Stomach (tissue), 8 donors: ENCODE measurements at regions not wholly inside any gene's neighbourhood (a gene's known extent, or its start where the extent isn't known, plus 50 kb on each side); places are given as distances from the start of the nearest gene placed in this dataset.

Source experiments
- DNase-seq, 2 donors: peaks; one replicate each; pipeline versions ENCODE4 v3.0.0 to v3.0.0-alpha.2; 2013 to 2019
- H3K27ac ChIP-seq, 5 donors: fragments of 200-600 bp in 4 of 5; sonication (generic) in 4 of 5; one replicate each; pipeline ENCODE4 v1.5.1; 2013 to 2019; ENCODE audit warnings: mild to moderate bottlenecking in 1 of 5, moderate library complexity in 1 of 5
- H3K27me3 ChIP-seq, 3 donors: fragments of 200-600 bp; sonication (generic); one replicate each; pipeline ENCODE4 v1.5.1; 2017 to 2019; ENCODE audit warnings: mixed run types in 1 of 3
- H3K36me3 ChIP-seq, 4 donors: fragments of 200-600 bp; sonication (generic); 1 replicate in 3 of 4; 2 replicates in 1 of 4; pipeline ENCODE4 v1.5.1; 2016 to 2019
- H3K4me1 ChIP-seq, 4 donors: fragments of 200-600 bp; sonication (generic); one replicate each; pipeline ENCODE4 v1.5.1; 2016 to 2019
- H3K4me3 ChIP-seq, 4 donors: fragments of 200-600 bp; sonication (generic) in 3 of 4; one replicate each; pipeline ENCODE4 v1.5.1; 2016 to 2019; ENCODE audit warnings: mild to moderate bottlenecking in 1 of 4
- H3K9me3 ChIP-seq, 4 donors: fragments of 200-600 bp; sonication (generic); one replicate each; pipeline ENCODE4 v1.5.1; 2016 to 2019
- CTCF ChIP-seq, 7 experiments: fragments of 450-650 bp in 4 of 7; fragments of 200-600 bp in 3 of 7; sonication (generic) in 3 of 7; IDR thresholded peaks; one replicate each; pipeline ENCODE4 v1.5.1; 2016 to 2019; ENCODE audit warnings: antibody characterized with exemption in 7 of 7, control low read depth in 2 of 7, mild to moderate bottlenecking in 1 of 7
- EP300 ChIP-seq: sonication (generic); formaldehyde crosslinking; IDR thresholded peaks from one replicate; pipeline ENCODE4 v1.6.1; 2017; ENCODE audit warnings: antibody characterized with exemption
- POLR2A ChIP-seq, 4 donors: fragments of 450-650 bp; IDR thresholded peaks; one replicate each; pipeline ENCODE4 v1.6.1; 2016; ENCODE audit warnings: antibody characterized with exemption in 4 of 4, control low read depth in 2 of 4, mild to moderate bottlenecking in 1 of 4, moderate library complexity in 1 of 4
- POLR2AphosphoS5 ChIP-seq, 3 donors: sonication (generic); formaldehyde crosslinking; IDR thresholded peaks; one replicate each; pipeline ENCODE4 v1.6.1; 2016; ENCODE audit warnings: antibody characterized with exemption in 3 of 3
- WGBS, 5 donors: extraction: QIAGEN DNeasy Blood & Tissue Kit in 3 of 5; methylation state at CpG; one replicate each; pipeline versions ENCODE4 v1.1.5 to v1.1.7; 2013 to 2018; 5-methylcytosine and 5-hydroxymethylcytosine counted together
- intact Hi-C: fragments of 100-400 bp; cut with DNase I; formaldehyde crosslinking; loops from one replicate; pipeline ENCODE4 v1.15.1; 2023; ENCODE audit warnings: low total_unique reads
- donor health status: healthy with polysubstance abuse.
- donor health status: Bipolar disorder and iron deficiency.
- donor health status: healthy.

GRCh38 chr3:64354221-64354620 is 129.0 kb upstream of the PRICKLE2 start:
- TF ChIP-seq POLR2A (IDR thresholded peaks at IDR 0.05) (no peak), POLR2AphosphoS5 (IDR thresholded peaks at IDR 0.05) (no peak), EP300 (no peak), CTCF (IDR thresholded peaks at IDR 0.05) (no peak)
- Histone ChIP-seq H3K9me3 (no peaks in the 10 kb centered on the region), H3K36me3 (no peaks in the 10 kb centered on the region), H3K4me3 (no peak overlapping the region), H3K4me1 (peaks cover 16 to 65% (median 41%) of the 10 kb centered on the region in 4 donors), H3K27ac (peak overlapping the region in 3 of 5 donors; percentile 72 to 75 (median 75)), H3K27me3 (no peaks in the 10 kb centered on the region)
- 75 to 93% (median 87%) methylated on average over 5 of the region's 5 CpGs for WGBS, 5 donors
- intact Hi-C loops: no loop called here
- no peak for DNase-seq

- peaks cover 16 to 67% (median 42%) of the 10 kb centered on the region in 4 donors for H3K4me1 ChIP-seq
- H3K27ac ChIP-seq: peak overlapping the region in 4 of 5 donors; percentile 5 to 75 (median 65)
- H3K4me3 ChIP-seq: no peak overlapping the region
- H3K9me3 ChIP-seq: no peaks in the 10 kb centered on the region
- TF ChIP-seq CTCF (IDR thresholded peaks at IDR 0.05) (no peak), POLR2A (IDR thresholded peaks at IDR 0.05) (no peak), POLR2AphosphoS5 (IDR thresholded peaks at IDR 0.05) (no peak), EP300 (no peak)
- no peaks in the 10 kb centered on the region for H3K27me3 ChIP-seq
- peak in 1 of 2 donors; percentile 74 for DNase-seq
- 31 to 44% (median 37%) methylated on average over 6 of the region's 6 CpGs for WGBS, 5 donors
- no peaks in the 10 kb centered on the region for H3K36me3 ChIP-seq
- intact Hi-C loops: no loop called here
Observed at GRCh38 chr3:64353226-64353625, 128.0 kb upstream of the PRICKLE2 start.

- no peaks in the 10 kb centered on the region for H3K9me3 ChIP-seq
- WGBS, 5 donors: 58 to 75% (median 65%) methylated on average over 1 of the region's 1 CpG
- H3K4me1 ChIP-seq: peaks cover 16 to 67% (median 42%) of the 10 kb centered on the region in 4 donors
- no peaks in the 10 kb centered on the region for H3K36me3 ChIP-seq
- no peaks in the 10 kb centered on the region for H3K27me3 ChIP-seq
- peak overlapping the region in 4 of 5 donors; percentile 5 to 75 (median 65) for H3K27ac ChIP-seq
- intact Hi-C loops: no loop called here
- DNase-seq: no peak
- TF ChIP-seq CTCF (IDR thresholded peaks at IDR 0.05) (no peak), POLR2AphosphoS5 (IDR thresholded peaks at IDR 0.05) (peak in 1 of 3 donors; percentile 4), POLR2A (IDR thresholded peaks at IDR 0.05) (no peak)
- no peak overlapping the region for H3K4me3 ChIP-seq
Observed at GRCh38 chr3:64352639-64352992, 127.3 kb upstream of the PRICKLE2 start.

- 68 to 83% (median 79%) methylated on average over 7 of the region's 7 CpGs for WGBS, 5 donors
- H3K27me3 ChIP-seq: no peaks in the 10 kb centered on the region
- no peak overlapping the region for H3K4me3 ChIP-seq
- DNase-seq: peak; percentile 33 to 46
- H3K27ac ChIP-seq: peak overlapping the region in 4 of 5 donors; percentile 5 to 75 (median 65)
- peaks cover 16 to 67% (median 42%) of the 10 kb centered on the region in 4 donors for H3K4me1 ChIP-seq
- intact Hi-C loops: no loop called here
- no peaks in the 10 kb centered on the region for H3K9me3 ChIP-seq
- TF ChIP-seq POLR2AphosphoS5 (IDR thresholded peaks at IDR 0.05): no peak
- TF ChIP-seq POLR2A (IDR thresholded peaks at IDR 0.05): no peak
- TF ChIP-seq EP300: no peak
- no peak for TF ChIP-seq CTCF (IDR thresholded peaks at IDR 0.05)
- no peaks in the 10 kb centered on the region for H3K36me3 ChIP-seq
Observed at GRCh38 chr3:64351713-64352638, 126.7 kb upstream of the PRICKLE2 start.
